NCI-H82 (cell line): ENCODE measurements at regions not wholly inside any gene's neighbourhood (a gene's known extent, or its start where the extent isn't known, plus 50 kb on each side); places are given as distances from the start of the nearest gene placed in this dataset.

Experiments
- DNase-seq: peaks from one replicate; lab custom pipeline; 2025; lab: John Stamatoyannopoulos, UW

DNA sequence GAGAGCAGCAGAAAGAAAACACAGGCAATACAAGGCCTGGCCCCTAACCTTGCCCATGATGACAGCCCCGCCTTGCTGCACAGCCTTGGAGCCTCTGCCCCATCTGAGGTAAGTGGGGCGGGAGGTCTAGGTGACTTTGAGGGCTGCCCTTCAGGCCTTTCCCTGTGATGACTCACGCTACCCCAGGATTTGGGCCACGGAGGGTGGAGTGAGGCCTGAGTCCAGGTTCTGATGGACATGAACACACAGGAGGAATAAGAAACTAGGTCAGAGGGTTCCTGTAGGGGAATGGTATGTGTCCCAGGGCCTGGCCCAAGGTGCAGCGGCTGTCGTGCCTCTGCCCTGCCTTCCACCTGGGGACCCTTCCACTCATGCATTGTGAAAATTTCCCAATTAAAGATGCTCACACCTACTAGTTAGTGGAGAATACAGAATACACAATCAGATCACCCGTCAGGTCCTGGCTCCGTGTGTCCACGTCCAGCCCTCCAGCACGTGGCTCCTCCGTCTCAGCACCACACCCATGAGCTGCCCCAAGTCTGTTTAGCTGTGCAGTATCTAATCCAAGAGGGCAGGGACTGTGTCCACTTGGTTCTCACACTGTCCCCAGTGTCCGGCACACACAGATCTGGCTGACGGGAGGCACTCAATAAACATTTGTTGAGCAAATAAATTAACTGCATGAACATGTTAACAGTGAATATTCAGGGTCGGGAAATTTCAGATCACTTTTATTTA lies 111.0 kb downstream of the CHST1 start:
- DNase-seq = no peak

DNA sequence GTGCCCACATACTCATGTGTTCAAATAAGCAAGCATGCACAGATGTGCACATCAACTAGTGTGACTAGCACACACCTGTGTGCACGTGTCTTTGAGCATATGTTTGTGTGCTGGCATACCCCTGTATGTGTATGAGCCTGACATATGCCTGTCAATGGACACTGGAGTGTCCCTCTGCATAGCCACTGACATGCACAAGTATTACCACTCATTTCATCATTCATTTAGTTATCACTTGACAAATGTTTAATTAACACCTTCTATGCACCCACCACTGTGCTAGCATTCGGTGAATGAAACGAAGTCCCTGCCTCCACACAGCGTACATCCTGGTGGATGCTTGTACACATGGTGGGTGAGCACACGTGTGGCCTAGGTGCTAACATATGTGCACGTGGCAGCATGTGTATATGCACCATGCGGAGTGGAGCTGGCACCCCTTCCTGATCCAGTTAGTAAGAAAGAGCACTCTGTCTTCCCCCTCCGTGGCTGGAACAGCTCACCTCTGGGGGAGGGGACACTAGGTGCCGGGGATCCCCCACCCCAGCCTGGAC lies 112.0 kb downstream of the CHST1 start:
- DNase-seq = peak; percentile 53

DNA sequence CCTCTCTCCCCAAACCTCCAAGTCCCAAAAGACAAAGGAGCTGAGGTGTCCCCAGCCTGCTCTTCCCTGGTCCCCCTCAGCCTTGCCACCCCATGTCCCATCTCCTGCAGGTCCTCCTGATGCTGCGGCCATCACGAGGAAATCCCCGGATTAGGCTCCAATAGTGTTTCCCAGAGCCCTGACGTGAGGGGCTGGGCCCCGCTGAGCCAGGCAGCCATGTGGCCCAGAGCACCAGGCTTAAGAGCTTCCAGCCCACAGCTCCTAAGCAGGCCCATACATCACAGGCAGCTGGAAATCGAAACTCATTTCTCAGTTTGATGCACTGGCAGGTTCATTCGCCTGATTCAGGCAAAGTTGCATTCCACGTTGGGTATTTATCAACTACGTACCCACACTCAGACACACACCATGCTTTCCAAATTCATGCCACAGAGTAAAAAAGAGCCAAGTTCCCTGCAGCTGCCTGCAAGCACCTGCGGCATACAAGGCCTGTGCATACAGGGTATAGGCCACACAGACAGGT lies 114.2 kb downstream of the CHST1 start:
- peak; percentile 86 for DNase-seq

DNA sequence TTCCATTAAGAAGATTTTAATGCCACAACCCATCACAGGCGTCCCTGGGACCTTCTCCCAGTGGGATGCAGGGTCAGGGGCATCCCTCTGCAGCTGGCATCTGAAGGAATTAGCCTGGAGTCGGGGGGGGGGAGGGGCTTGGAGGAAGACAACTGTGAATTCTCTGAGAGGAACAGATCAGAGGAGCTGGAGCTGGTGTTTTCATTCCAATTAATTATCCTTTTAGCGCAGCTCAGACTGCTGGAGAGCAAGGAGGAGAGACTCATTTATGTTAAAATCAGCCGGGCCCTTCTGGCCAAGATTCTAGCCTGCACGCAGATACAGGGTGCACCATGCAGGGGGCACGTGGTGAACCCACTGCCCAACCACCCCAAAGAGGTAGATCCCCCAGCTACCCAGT lies 116.2 kb downstream of the CHST1 start:
- DNase-seq = peak; percentile 58

DNA sequence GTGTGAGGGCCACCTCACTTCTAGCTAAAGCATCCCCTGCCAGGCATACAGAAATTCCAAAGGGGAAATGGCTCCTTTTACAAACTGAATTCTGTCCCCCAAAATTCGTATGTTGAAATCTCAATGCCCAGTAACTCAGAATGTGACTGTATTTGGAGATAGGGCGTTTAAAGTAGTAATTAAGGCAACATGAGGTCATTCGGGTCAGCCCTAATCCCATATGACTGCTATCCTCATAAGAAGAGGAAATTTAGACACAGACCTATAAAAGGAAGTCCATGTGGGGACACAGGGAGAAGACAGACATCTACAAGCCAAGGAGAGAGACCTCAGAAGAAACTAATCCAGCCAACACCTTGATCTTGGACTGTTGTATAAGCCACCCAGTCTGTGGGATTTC lies 119.1 kb downstream of the CHST1 start:
- no peak for DNase-seq

DNA sequence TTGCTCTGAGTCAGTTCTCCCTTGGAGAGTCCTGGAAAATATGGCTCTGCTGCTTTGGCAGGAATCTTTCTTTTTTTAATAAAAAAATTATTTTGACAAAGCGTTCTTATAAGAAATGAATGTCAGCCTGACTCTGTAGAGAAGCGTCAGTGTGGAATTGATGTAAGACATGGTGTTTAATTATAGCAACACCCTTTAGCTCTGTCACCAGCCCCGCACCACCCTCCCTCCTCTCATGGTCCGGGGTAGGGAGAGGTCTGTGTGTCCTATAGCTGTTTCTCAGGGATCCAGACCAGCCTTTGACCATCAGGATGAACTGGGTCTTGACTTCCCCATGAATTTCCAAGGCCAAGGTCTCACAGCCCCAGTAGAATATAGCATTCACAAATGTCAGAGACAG lies 120.6 kb downstream of the CHST1 start:
- DNase-seq = no peak

DNA sequence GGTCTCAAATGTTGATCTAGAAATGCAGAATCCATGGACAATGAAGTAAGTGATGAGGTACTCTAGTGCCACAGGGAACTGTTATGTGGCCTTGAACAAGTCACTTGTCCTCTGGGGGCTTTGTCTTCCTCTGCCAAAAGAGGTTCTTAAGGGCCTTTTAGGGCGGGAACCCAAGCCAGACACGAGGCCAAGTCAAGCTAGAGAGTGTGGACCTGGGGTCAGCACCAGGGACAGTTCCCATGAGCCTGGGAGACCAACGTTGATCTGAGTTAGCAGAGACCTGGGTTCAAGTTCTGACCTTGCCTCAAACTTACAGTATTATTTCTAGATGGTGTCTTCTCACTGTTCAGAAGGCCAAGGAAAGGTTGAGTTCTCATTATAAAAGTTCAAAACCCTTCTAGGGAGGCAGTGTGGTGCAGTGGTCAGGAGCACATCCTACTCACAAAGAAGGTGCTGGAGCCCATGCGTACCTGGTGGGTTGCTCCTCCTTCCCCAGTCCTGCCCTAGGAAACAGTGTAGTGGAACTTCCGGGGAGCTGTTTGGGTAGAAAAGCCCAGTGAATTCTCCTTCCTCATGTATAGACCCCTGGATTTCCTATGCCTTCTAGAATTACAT lies 121.5 kb downstream of the CHST1 start:
- no peak for DNase-seq

DNA sequence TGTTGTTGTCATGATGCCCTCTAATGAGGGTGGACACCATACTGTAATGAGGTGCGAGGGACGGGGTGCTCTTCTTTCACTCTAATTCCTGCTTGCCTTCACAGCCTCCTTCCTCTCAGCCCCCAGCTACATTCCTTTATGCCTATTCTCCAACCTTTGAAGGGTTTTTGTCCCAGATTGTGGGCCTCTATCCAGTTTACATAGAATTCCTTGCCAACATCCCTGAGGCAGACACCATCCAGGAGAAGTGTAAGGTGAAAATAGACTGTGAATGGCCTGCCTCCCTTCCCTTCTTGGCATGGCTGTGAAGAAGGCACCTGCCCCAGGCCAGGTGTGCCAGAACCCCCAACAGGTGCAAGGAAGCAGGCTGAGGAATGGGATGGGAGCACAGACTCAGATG lies 122.3 kb downstream of the CHST1 start:
- no peak for DNase-seq

DNA sequence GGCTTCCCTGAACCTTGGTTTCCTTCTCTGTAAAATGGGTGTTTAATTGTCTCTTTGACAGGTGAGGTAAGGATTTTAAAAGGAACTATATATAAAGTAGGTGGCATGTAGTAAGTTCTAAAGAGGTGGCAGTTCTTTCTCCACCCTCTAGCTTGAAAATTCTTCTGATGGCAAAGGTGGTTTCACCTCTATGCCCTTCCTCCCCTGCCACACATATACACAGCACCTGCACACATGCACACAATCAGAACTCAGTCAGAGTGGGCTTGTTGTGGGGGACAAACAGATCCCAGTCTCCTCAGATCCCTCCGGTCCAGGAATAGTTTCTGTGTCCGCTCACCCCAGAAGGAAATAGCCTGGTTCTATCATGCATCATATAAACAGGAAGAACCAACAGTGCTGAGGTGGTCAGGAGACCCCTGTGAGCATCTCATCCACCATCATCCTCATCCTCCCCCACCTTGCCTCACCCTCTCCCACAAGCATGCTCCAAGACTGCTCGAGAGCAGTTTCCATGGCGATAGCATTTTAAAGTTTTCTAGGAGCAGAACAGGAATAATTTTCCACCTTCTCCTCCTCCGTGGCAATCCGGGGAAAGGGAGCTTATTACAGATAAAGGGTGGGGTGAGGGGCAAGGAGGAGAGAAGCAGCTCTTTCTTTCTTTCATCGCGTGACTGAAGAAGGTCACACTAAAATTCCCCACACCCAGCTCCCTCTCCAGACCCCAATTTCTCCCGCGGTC lies 123.6 kb downstream of the CHST1 start:
- DNase-seq = no peak

DNA sequence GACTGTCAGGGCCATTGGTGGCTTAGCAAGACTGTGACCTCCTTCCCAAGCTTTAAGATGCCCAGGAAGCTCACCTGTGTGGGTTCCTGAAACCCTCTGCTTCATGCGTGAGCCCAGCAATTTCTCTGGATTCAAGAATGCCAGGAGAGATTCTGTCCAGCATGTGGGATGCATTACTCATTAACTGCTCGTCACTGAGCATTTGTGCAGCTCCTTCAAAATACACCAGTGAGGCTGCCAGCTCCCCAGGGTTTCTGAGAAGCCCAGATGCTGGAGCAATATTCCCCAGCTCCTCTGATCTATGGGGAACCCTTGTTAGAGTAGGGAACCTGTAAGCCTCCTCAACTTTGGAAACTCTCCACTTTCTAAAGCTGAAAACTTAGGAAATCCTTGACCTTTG lies 126.5 kb downstream of the CHST1 start:
- DNase-seq = no peak

DNA sequence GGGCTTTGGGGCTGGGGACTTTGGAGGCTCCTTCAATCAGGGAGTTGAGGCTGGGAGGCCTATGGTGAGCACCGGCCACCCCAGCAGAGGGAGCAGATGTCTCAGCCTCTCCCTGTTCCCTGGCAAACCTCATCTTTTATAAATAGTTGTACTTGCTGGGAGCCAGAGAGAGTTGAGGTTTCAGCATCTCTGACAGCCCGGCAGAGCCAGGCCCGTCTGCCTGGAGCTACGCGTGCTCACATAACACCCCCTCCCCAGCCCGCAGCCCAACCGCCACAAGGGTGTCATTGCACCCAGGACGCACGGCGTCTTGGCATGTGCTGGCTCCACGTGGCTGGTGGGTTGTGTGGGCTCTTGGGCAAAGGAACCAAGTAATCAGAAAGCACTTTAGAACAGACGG lies 127.1 kb downstream of the CHST1 start:
- no peak for DNase-seq

DNA sequence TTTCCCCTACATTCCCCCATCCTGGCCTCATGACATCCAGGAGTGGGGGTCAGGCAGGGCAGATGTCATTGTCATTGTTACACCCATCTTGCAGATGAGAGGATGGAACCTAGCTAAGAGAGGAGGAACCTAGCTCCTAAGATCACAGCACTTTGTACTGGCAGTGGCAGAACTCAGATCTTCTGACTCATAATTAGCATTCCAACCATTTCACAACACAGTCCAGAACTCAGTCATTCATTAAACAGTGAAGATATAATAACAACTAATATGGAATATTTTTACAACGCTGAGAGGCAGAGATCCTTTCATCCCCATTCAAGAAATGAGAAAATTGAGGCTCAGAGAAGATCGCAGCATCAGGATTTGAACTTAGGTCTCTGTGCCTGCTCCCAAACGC lies 127.8 kb downstream of the CHST1 start:
- no peak for DNase-seq

DNA sequence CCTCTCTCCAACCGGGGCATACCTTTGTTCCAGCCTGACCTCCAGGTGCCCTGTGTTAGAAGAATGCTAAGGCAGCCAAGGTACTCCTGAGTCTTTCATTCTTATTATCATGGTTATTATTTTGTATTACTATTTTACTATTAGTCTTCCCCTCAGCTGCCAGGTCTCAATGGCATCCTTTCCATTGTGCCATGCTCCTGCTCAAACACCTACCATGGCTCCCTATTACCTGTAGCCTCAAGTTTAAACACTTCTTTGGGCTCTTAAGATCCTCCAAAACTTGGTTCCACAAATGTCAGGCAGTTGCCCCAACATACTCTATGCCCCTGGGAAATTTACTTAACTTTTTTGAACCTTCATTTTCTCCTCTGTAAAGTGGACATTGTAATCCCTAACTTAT lies 130.4 kb downstream of the CHST1 start:
- DNase-seq = no peak

DNA sequence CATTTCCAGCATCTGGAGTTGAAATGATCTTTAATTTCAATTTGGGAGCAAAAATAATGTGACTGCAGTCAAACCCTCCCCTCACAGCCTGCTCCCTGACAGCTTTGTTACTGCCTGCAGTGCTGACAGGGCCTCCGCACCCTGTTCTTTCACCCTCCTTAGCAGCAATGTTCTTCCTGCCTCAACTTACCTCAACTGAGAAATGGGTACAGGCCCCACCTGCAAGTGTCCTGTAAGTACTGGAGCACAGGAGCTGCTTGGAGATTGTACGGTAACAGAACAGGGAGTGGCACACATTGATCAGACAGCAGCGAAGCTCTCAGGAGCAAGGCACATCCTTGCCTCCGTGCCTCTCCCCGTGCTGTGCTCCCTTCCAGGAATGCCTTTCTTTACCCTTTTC lies 131.3 kb downstream of the CHST1 start:
- no peak for DNase-seq

DNA sequence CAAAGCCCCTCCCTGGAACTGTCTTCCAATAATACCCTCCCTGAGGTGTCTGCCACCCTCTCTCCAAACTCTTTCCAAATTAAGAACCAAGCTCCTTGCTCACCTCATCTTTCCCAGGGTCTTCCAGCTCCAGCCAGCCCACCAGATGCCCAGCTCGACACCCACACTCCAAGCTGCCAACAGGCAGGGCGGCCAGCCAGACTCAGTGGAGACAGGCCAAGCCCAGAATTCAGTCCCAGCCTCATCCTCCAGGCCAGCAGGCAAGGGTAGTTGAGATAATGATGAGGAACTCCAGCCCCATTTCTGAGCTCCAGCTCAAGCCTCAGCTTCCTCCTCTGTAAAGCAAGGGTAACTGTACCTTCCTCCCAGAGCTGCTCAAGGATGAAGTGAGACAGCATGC lies 132.9 kb downstream of the CHST1 start:
- DNase-seq = no peak

DNA sequence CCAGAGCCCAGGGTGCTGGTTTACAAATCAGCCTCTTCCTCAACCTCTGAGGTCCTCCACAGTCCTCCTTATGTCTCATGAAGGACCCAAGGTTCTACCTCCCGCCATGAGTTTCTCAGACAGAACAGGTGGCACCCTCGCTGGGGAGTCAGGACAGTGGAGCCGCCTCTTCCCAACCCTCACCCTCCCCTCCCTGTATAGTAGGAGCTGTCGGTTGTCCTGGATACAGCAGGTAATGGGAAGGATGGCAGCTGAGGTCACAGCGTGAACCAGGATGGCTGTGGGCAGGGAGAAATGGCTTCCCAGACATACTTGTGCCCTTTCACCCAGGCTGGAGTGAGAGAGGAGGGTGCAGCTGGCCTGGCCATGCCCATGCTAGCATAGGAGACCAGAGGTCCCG lies 134.6 kb downstream of the CHST1 start:
- no peak for DNase-seq

DNA sequence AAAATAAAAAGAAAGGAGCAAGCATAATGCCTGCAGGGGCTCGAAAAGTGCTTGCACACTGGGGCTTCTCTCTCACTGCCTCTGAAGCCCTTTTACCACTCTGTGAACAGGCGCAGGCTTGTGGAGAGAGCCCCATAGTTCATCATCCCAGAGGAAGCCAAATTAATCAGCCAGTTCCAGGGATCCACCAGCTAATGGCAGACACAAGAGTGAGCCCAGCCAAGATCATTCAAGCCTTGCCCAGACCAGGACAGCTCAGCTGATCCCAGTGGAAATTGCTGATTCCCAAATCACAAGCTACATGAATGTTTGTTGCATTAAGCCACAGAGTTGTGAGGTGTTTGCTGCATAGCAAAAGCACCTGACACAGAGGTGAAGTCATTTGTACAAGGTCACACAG lies 135.3 kb downstream of the CHST1 start:
- DNase-seq = no peak

DNA sequence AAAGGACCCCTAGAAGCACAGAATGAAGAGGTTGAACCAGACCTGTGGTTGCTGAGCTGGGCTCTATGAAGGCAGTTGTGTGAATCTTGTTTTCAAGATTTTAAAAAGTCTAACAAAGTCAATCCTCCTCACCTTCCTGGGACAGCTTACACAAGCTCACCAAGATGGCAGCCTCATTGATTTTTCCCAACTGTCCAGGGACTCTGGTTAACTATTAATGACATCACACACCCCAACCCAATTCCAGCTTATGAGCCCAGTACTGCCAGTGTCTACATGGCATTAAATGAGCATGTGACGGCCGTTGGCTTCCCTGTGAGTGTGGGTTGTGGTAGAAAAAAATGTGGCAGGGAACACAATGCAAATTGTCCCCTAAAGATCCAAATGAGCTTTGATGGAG lies 137.0 kb downstream of the CHST1 start:
- no peak for DNase-seq

DNA sequence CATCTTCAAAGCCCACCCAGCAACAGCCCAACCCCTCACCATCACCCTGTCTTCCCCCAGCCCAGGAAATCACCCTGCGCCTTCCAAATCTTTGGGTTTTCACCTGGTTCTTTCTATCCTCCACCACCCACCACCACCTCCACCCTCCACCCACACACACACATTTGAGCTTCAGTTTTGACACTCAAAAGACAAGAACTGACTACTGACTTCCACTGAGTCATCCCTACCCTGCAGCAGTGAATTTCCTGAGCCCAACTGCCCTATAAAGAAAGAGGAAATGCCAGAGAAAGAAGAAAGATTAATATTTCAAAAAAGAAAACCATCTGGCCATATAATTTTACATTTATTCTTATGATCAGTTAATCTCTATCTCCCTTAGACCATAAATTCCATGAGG lies 137.5 kb downstream of the CHST1 start:
- DNase-seq = no peak

DNA sequence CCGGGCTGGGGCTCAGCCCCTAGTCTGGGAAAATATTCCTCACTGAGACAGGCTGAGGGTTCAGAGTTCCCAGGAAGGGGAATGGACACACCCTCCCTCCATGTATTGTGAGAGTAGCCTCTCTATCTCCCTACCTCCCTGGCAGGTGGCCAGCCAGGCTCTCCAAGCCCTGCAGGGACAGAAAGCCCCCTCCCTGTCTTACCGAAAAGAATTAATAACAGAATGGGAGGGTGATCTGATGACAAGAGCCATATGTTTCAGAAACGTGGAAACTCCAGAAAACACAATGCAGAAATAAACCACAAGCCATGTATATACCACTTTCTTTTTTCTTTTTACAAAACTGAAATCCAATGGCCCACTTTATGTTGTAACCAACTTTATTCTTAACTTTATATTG lies 140.0 kb downstream of the CHST1 start:
- DNase-seq = peak; percentile 57

DNA sequence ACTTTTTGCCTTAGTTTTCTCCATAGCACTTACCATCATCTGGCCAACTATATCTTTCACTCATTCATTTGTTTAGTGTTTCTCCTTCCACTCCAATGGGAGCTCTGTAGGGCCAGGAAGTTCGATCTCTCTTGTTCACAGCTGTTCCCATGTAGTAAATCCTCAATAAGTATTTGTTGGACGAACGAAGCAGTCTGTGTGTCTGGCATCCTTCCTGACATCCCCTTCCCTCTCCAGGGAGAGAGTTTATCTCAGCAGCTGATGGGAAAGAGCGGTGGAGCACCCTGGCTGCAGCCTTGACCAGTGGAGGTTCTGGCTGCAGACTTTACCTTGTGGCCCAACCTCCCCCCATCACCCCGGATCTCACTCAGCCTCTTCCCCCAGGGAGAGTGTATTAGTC lies 141.7 kb downstream of the CHST1 start:
- DNase-seq = no peak

DNA sequence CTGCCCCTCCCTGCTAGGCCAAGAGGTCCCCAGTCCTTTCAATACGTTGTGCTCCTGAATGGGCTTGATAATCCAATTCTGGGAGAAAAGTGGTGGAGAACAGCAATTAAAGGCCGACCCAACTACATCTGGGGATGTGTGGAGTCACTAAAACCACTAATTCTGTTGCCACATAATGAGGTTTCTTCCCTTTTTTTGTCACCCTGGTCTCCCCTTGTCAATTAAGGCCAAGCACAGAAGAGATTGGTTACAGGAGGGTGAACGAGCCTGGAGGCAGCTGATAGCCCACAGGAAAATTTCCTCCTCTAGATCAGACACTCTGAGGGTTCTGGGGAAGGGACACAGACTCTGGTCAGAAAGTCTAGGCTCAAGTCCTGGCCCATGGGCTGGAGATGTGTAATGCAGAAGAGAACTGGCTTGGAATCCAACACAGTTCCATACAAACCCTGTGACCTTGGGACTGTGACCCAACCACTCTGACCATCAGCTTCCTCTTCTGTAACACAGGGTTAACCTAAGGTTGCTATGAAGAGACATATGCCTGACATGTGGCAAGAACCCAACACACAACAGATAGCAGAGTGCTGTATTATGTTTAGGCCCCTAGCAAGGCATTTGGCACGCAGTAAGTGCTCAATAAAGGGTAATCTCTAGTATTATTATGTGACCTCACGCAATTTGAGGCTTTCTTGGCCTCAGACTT lies 146.4 kb downstream of the CHST1 start:
- no peak for DNase-seq
